WERI-Rb-1 (cell line): ENCODE measurements at regions not wholly inside any gene's neighbourhood (a gene's known extent, or its start where the extent isn't known, plus 50 kb on each side); places are given as distances from the start of the nearest gene placed in this dataset.

Experiments
- DNase-seq: peaks from one replicate; pipeline ENCODE4 v3.0.0-alpha.2; 2020
- H3K27ac ChIP-seq: fragments of 250-450 bp; sonication (Bioruptor Pico); 2 replicates; pipeline ENCODE4 v1.5.1; 2020; ENCODE audit warnings: mild to moderate bottlenecking, moderate library complexity
- H3K27me3 ChIP-seq: fragments of 250-450 bp; sonication (Bioruptor Pico); 2 replicates; pipeline ENCODE4 v1.5.1; 2021; ENCODE audit warnings: mild to moderate bottlenecking, low read depth, moderate library complexity; ENCODE audit not compliant: insufficient read depth, severe bottlenecking
- H3K36me3 ChIP-seq: fragments of 250-450 bp; sonication (Bioruptor Pico); 2 replicates; pipeline ENCODE4 v1.5.1; 2020; ENCODE audit warnings: mild to moderate bottlenecking, moderate library complexity
- H3K4me3 ChIP-seq: 2 replicates; pipeline ENCODE4 v1.5.1; 2011; ENCODE audit warnings: low read depth, mild to moderate bottlenecking, control low read depth, low read length
- H3K9me3 ChIP-seq: fragments of 250-450 bp; sonication (Bioruptor Pico); 2 replicates; pipeline ENCODE4 v1.5.1; 2021; ENCODE audit warnings: mild to moderate bottlenecking, moderate library complexity; ENCODE audit not compliant: severe bottlenecking
- CTCF ChIP-seq: IDR thresholded peaks from 2 replicates; pipeline ENCODE4 v1.5.1; 2011; ENCODE audit warnings: low read depth, mild to moderate bottlenecking, control low read depth, inconsistent platforms, low read length

GRCh38 chr5:50984640-50985039 is 318.2 kb downstream of the PARP8 start:
- H3K27me3 ChIP-seq = peaks cover 46% of the 10 kb centered on the region
- TF ChIP-seq CTCF = no peak
- H3K36me3 ChIP-seq = no peaks in the 10 kb centered on the region
- no peak overlapping the region for H3K27ac ChIP-seq
- H3K4me3 ChIP-seq = no peak overlapping the region
- no peak for DNase-seq
- H3K9me3 ChIP-seq = peaks cover 3% of the 10 kb centered on the region

GRCh38 chr5:50990296-50990924 is 324.0 kb downstream of the PARP8 start:
- no peaks in the 10 kb centered on the region for H3K36me3 ChIP-seq
- H3K4me3 ChIP-seq = no peak overlapping the region
- H3K27me3 ChIP-seq = peaks cover 56% of the 10 kb centered on the region
- no peaks in the 10 kb centered on the region for H3K9me3 ChIP-seq
- DNase-seq = no peak
- no peak overlapping the region for H3K27ac ChIP-seq
- TF ChIP-seq CTCF = no peak

- H3K36me3 ChIP-seq = no peaks in the 10 kb centered on the region
- no peak for DNase-seq
- no peak overlapping the region for H3K4me3 ChIP-seq
- H3K9me3 ChIP-seq = no peaks in the 10 kb centered on the region
- H3K27ac ChIP-seq = no peak overlapping the region
- TF ChIP-seq CTCF = no peak
- peaks cover 31% of the 10 kb centered on the region for H3K27me3 ChIP-seq
Measured at GRCh38 chr5:50995285-50995942, 329.0 kb downstream of the PARP8 start.

- Histone ChIP-seq H3K36me3 (no peaks in the 10 kb centered on the region), H3K27me3 (peaks cover 25% of the 10 kb centered on the region), H3K4me3 (no peak overlapping the region), H3K9me3 (no peaks in the 10 kb centered on the region), H3K27ac (no peak overlapping the region)
- no peak for TF ChIP-seq CTCF
- no peak for DNase-seq
Measured at GRCh38 chr5:51001227-51001923, 334.9 kb downstream of the PARP8 start.

- H3K27me3 ChIP-seq = peaks cover 27% of the 10 kb centered on the region
- H3K27ac ChIP-seq = no peak overlapping the region
- no peak for TF ChIP-seq CTCF
- H3K9me3 ChIP-seq = no peaks in the 10 kb centered on the region
- no peak overlapping the region for H3K4me3 ChIP-seq
- H3K36me3 ChIP-seq = no peaks in the 10 kb centered on the region
- no peak for DNase-seq
Measured at GRCh38 chr5:51002368-51002767, 335.9 kb downstream of the PARP8 start.
